H1 (cell line): ENCODE measurements at regions not wholly inside any gene's neighbourhood (a gene's known extent, or its start where the extent isn't known, plus 50 kb on each side); places are given as distances from the start of the nearest gene placed in this dataset.

Experiments
- CTCF ChIA-PET: fragments of 300-600 bp; sonication (Branson Sonifier 250); formaldehyde crosslinking; loops from one replicate; lab custom pipeline; 2021; ENCODE audit not compliant: partially characterized antibody; lab: Charles Lee
- POLR2A ChIA-PET: fragments of 300-600 bp; sonication (Branson Sonifier 250); formaldehyde crosslinking; loops from one replicate; lab custom pipeline; 2021; ENCODE audit warnings: inconsistent platforms; ENCODE audit not compliant: partially characterized antibody; lab: Charles Lee
- DNase-seq, 2 experiments: peaks; one replicate each; pipeline versions ENCODE4 v3.0.0 to v3.0.0-alpha.2; 2010 to 2022; ENCODE audit warnings: low spot score in 2 of 2, low read depth in 1 of 2, mixed read lengths in 1 of 2
- FAIRE-seq: peaks from 2 replicates; lab custom pipeline; 2011; peaks lifted over from hg19 to GRCh38; lab: Jason Lieb, UNC
- H2AFZ ChIP-seq: 2 replicates; pipeline ENCODE4 v1.8.1; 2012; ENCODE audit warnings: low read length, inconsistent platforms
- H2AK5ac ChIP-seq: 2 replicates; pipeline ENCODE4 v1.6.1; 2013; ENCODE audit warnings: low read depth, low read length
- H2BK120ac ChIP-seq: replicated peaks from 2 replicates; pipeline ENCODE3; 2013; ENCODE audit warnings: low read depth, low read length, inconsistent platforms
- H2BK12ac ChIP-seq: 2 replicates; pipeline ENCODE4 v1.6.1; 2013; ENCODE audit warnings: low read depth, low read length
- H2BK15ac ChIP-seq: 2 replicates; pipeline ENCODE4 v1.6.1; 2013; ENCODE audit warnings: low read length
- H2BK20ac ChIP-seq: 2 replicates; pipeline ENCODE4 v1.6.1; 2013; ENCODE audit warnings: low read length
- H2BK5ac ChIP-seq: 2 replicates; pipeline ENCODE4 v1.6.1; 2013; ENCODE audit warnings: low read depth, low read length
- H3K14ac ChIP-seq: 2 replicates; pipeline ENCODE4 v1.6.1; 2013; ENCODE audit warnings: inconsistent platforms; ENCODE audit not compliant: insufficient read length
- H3K18ac ChIP-seq: 2 replicates; pipeline ENCODE4 v1.6.1; 2013; ENCODE audit warnings: low read length; ENCODE audit errors: extremely low read depth
- H3K23ac ChIP-seq: 2 replicates; pipeline ENCODE4 v1.6.1; 2013; ENCODE audit warnings: inconsistent platforms; ENCODE audit not compliant: insufficient read length
- H3K23me2 ChIP-seq: 2 replicates; pipeline ENCODE4 v1.6.1; 2013; ENCODE audit warnings: low read depth, low read length
- H3K27ac ChIP-seq: 2 replicates; pipeline ENCODE4 v1.6.1; 2011; ENCODE audit warnings: low read depth, low read length, inconsistent platforms
- H3K27me3 ChIP-seq, 4 experiments: replicated peaks in 1 of 4; 1 replicate in 1 of 4; 2 replicates in 3 of 4; pipeline versions ENCODE4 v1.6.1 to v1.8.1; 2011 to 2013; ENCODE audit warnings: low read length in 3 of 4, mild to moderate bottlenecking in 3 of 4, inconsistent platforms in 2 of 4, mixed read lengths in 2 of 4, moderate library complexity in 1 of 4; ENCODE audit not compliant: control insufficient read depth in 3 of 4, insufficient read depth in 3 of 4; ENCODE audit errors: extremely low read depth in 1 of 4
- H3K36me3 ChIP-seq, 4 experiments: 2 replicates each; pipeline versions ENCODE4 v1.6.1 to v1.8.1; 2011 to 2013; ENCODE audit warnings: mild to moderate bottlenecking in 4 of 4, low read length in 3 of 4, moderate library complexity in 2 of 4, control low read depth in 1 of 4, inconsistent platforms in 1 of 4; ENCODE audit not compliant: insufficient read depth in 4 of 4, control insufficient read depth in 2 of 4
- H3K4ac ChIP-seq: replicated peaks from 2 replicates; pipeline ENCODE3; 2013; ENCODE audit warnings: low read length, low read depth, mixed read lengths, inconsistent platforms; ENCODE audit not compliant: insufficient read length
- H3K4me1 ChIP-seq, 4 experiments: replicated peaks in 1 of 4; 1 replicate in 1 of 4; 2 replicates in 3 of 4; pipeline versions ENCODE4 v1.6.1 to v1.8.1; 2011 to 2013; ENCODE audit warnings: low read length in 3 of 4, inconsistent platforms in 2 of 4, mixed read lengths in 1 of 4; ENCODE audit not compliant: insufficient read depth in 4 of 4, control insufficient read depth in 3 of 4
- H3K4me2 ChIP-seq, 2 experiments: 2 replicates each; pipeline versions ENCODE4 v1.6.1 to v1.8.1; 2011 to 2013; ENCODE audit warnings: low read depth in 2 of 2, low read length in 2 of 2, control low read depth in 1 of 2, inconsistent platforms in 1 of 2, mild to moderate bottlenecking in 1 of 2; ENCODE audit not compliant: insufficient read depth in 1 of 2
- H3K4me3 ChIP-seq, 4 experiments: fragments of 200-600, 300-600 bp in 1 of 4; sonication (generic), shearing (Covaris generic), sonication (Bioruptor Twin) in 1 of 4; 2 replicates each; pipeline versions ENCODE4 v1.5.1 to v1.8.1; 2011 to 2016; ENCODE audit warnings: low read length in 4 of 4, low read depth in 3 of 4, control low read depth in 2 of 4, inconsistent platforms in 2 of 4, mild to moderate bottlenecking in 2 of 4, mixed read lengths in 1 of 4, moderate library complexity in 1 of 4; ENCODE audit not compliant: insufficient read depth in 2 of 4; ENCODE audit errors: extremely low read depth in 1 of 4
- H3K56ac ChIP-seq: replicated peaks from 2 replicates; pipeline ENCODE3; 2013; ENCODE audit warnings: low read depth, mild to moderate bottlenecking, mixed read lengths, low read length, inconsistent platforms; ENCODE audit not compliant: insufficient read length
- H3K79me1 ChIP-seq: 2 replicates; pipeline ENCODE4 v1.6.1; 2013; ENCODE audit warnings: low read depth, low read length, control low read depth
- H3K79me2 ChIP-seq, 2 experiments: 2 replicates each; pipeline versions ENCODE4 v1.6.1 to v1.8.1; 2012 to 2013; ENCODE audit warnings: low read length in 2 of 2, mild to moderate bottlenecking in 2 of 2, inconsistent platforms in 1 of 2; ENCODE audit not compliant: insufficient read depth in 2 of 2, control insufficient read depth in 1 of 2
- H3K9ac ChIP-seq, 4 experiments: replicated peaks in 1 of 4; 1 replicate in 1 of 4; 2 replicates in 3 of 4; pipeline versions ENCODE4 v1.6.1 to v1.8.1; 2011 to 2013; ENCODE audit warnings: low read depth in 3 of 4, low read length in 3 of 4, control low read depth in 2 of 4, mild to moderate bottlenecking in 2 of 4, moderate library complexity in 2 of 4, inconsistent platforms in 1 of 4; ENCODE audit errors: extremely low read depth in 1 of 4
- H3K9me3 ChIP-seq, 2 experiments: 2 replicates each; pipeline versions ENCODE4 v1.6.1 to v1.8.1; 2012 to 2013; ENCODE audit warnings: mild to moderate bottlenecking in 2 of 2, moderate library complexity in 2 of 2, control low read depth in 1 of 2, inconsistent platforms in 1 of 2, low read depth in 1 of 2, low read length in 1 of 2, mixed read lengths in 1 of 2; ENCODE audit not compliant: insufficient read depth in 2 of 2
- H4K20me1 ChIP-seq, 2 experiments: replicated peaks in 1 of 2; 2 replicates each; pipeline versions ENCODE3 to v1.8.1; 2011 to 2013; ENCODE audit warnings: inconsistent platforms in 2 of 2, low read length in 2 of 2, mild to moderate bottlenecking in 1 of 2; ENCODE audit not compliant: insufficient read depth in 2 of 2, control insufficient read depth in 1 of 2
- H4K5ac ChIP-seq: 2 replicates; pipeline ENCODE4 v1.6.1; 2013; ENCODE audit warnings: low read length, low read depth, mixed read lengths, inconsistent platforms; ENCODE audit not compliant: insufficient read length
- H4K8ac ChIP-seq: 2 replicates; pipeline ENCODE4 v1.8.0; 2013; ENCODE audit warnings: mild to moderate bottlenecking, moderate library complexity, low read length, inconsistent platforms; ENCODE audit not compliant: insufficient read depth; ENCODE audit errors: extremely low read depth
- H4K91ac ChIP-seq: replicated peaks from 2 replicates; pipeline ENCODE3; 2013; ENCODE audit warnings: low read length, mixed read lengths, inconsistent platforms; ENCODE audit not compliant: insufficient read length
- BRCA1 ChIP-seq: IDR thresholded peaks from 2 replicates; pipeline ENCODE4 v1.6.1; 2012; ENCODE audit warnings: low read depth, low read length, improper control_type of control experiment
- CBX8 ChIP-seq: fragments of 300-800, 300-1000 bp; sonication (generic); IDR thresholded peaks from 2 replicates; pipeline ENCODE4 v1.7.1; 2016; ENCODE audit warnings: low read depth, low read length, borderline replicate concordance
- CHD1 ChIP-seq: IDR thresholded peaks from 2 replicates; pipeline ENCODE4 v1.6.1; 2012; ENCODE audit warnings: low read depth, low read length, improper control_type of control experiment
- CHD2 ChIP-seq: IDR thresholded peaks from 2 replicates; pipeline ENCODE4 v1.6.1; 2012; ENCODE audit warnings: low read length, improper control_type of control experiment
- GABPA ChIP-seq: IDR thresholded peaks from 2 replicates; pipeline ENCODE4 v1.6.1; 2011; ENCODE audit warnings: mild to moderate bottlenecking, low read length, moderate library complexity, borderline replicate concordance; ENCODE audit not compliant: insufficient read depth
- KDM4A ChIP-seq: IDR thresholded peaks from one replicate; pipeline ENCODE4 v1.7.1; 2012; ENCODE audit warnings: low read depth, mild to moderate bottlenecking, moderate library complexity, low read length, inconsistent platforms; ENCODE audit not compliant: severe bottlenecking
- PHF8 ChIP-seq: fragments of 200-600 bp; sonication (generic); conservative IDR thresholded peaks from 2 replicates; pipeline ENCODE4 v1.7.1; 2012; ENCODE audit warnings: low read depth, mild to moderate bottlenecking, inconsistent platforms, low read length, moderate library complexity
- POLR2AphosphoS5 ChIP-seq: IDR thresholded peaks from 2 replicates; pipeline ENCODE4 v1.6.1; 2011; ENCODE audit warnings: low read depth, low read length
- RXRA ChIP-seq: IDR thresholded peaks from 2 replicates; pipeline ENCODE4 v1.6.1; 2011; ENCODE audit warnings: low read depth, mild to moderate bottlenecking, low read length, moderate library complexity; ENCODE audit not compliant: insufficient read depth
- SIN3A ChIP-seq, 2 experiments: IDR thresholded peaks in 1 of 2; conservative IDR thresholded peaks in 1 of 2; 2 replicates each; pipeline ENCODE4 v1.6.1; 2011 to 2012; ENCODE audit warnings: low read length in 2 of 2, improper control_type of control experiment in 1 of 2, low read depth in 1 of 2, mild to moderate bottlenecking in 1 of 2
- SUZ12 ChIP-seq: fragments of 200-600 bp; sonication (generic); IDR thresholded peaks from 2 replicates; pipeline ENCODE4 v1.6.1; 2012; ENCODE audit warnings: mild to moderate bottlenecking, inconsistent platforms, low read length, moderate library complexity, mixed read lengths
- TCF12 ChIP-seq: IDR thresholded peaks from 2 replicates; pipeline ENCODE4 v1.6.1; 2011; ENCODE audit warnings: low read depth, mild to moderate bottlenecking, low read length
- WGBS, 2 experiments: shearing (Covaris generic) in 1 of 2; methylation state at CpG; one replicate each; pipeline versions ENCODE4 v1.1.6 to v1.1.7; 2013 to 2015; ENCODE audit warnings: low lambda C conversion rate in 2 of 2, mixed read lengths in 2 of 2, inconsistent platforms in 1 of 2, low coverage in 1 of 2, missing lambda C conversion rate in 1 of 2; ENCODE audit not compliant: insufficient replicate concordance in 2 of 2, insufficient coverage in 1 of 2, insufficient read length in 1 of 2; ENCODE audit errors: extremely low coverage in 1 of 2, missing lambda C conversion rate in 1 of 2; 5-methylcytosine and 5-hydroxymethylcytosine counted together

DNA sequence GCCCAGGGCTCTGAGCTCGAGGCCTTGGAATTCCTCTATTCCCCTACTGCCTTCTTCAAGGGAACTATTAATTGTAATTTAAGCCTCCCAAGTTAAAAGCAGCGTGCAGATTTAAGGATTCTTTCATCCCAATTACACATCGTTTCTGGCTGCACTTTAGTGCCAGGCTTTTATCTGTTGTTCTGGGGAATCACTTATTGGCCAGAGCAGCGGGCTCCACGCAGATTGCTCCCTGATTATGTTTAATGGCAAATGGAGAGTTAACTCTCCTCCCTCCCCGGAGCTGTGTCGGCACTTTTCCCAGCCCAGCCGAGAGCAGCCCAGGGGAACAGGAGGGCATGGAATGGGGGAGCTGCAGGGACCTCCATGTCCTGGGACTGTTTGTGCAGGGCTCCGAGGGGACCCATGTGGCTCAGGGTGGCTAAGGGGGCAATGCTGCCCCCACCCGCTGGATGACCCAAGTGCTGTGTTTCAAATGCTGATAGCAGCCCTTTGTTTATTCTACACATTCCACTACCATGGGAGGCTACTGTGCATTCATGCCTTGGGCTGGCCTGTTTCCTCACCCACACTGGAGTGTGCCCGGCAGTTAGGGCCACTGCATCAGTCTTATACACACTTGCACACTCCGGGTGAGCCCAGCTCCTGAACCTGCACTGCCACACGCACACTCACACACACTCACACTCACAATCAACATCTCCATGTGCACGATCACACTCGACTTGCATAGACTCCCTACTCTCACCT lies 93.3 kb upstream of the POU3F1 start:
- H3K4me2 ChIP-seq, result peak overlapping the region; percentile 54 to 57
- CTCF ChIA-PET, result interaction anchor here (0.8 to 3.2 kb wide), 13 partner anchors 10 to 360 kb away, joined by 3 to 30 read pairs (median 4); no protein-coding TSS in a partner anchor
- H2BK15ac ChIP-seq, result peak overlapping the region; percentile 98
- H4K8ac ChIP-seq, result no peak overlapping the region
- H4K20me1 ChIP-seq, result no peaks in the 10 kb centered on the region
- peak overlapping the region; percentile 73 for H3K4ac ChIP-seq
- peak overlapping the region; percentile 65 for H2BK20ac ChIP-seq
- FAIRE-seq (peak; percentile 72), DNase-seq (peak in 1 of 2 experiments; percentile 39)
- H2AK5ac ChIP-seq, result peak overlapping the region; percentile 89
- peak overlapping the region; percentile 95; the same call in 1 of the 2 replicates for H2BK12ac ChIP-seq
- no peak overlapping the region; a peak in 1 of 8 replicates for H3K4me3 ChIP-seq
- H3K79me1 ChIP-seq, result no peaks in the 10 kb centered on the region
- whole genome bisulfite sequencing, 2 experiments, result 58% methylated on average over 15 of the region's 15 CpGs; no CpG with 5 or more reads in 1 of the 2 experiments
- H2AFZ ChIP-seq, result 0 out of 2 replicates have a peak overlapping the region, but pooled peaks have one; percentile 5
- peak overlapping the region; percentile 77 for H4K91ac ChIP-seq
- no peak overlapping the region for H3K27ac ChIP-seq
- H3K56ac ChIP-seq, result no peak overlapping the region
- H3K27me3 ChIP-seq, result peaks cover 2 to 12% (median 7%) of the 10 kb centered on the region in 4 experiments; a peak in 6 of 7 replicates
- no peaks in the 10 kb centered on the region for H3K36me3 ChIP-seq
- H2BK120ac ChIP-seq, result peak overlapping the region; percentile 41
- H2BK5ac ChIP-seq, result peak overlapping the region; percentile 67; the same call in 1 of the 2 replicates
- H4K5ac ChIP-seq, result peak overlapping the region; percentile 63
- H3K18ac ChIP-seq, result peak overlapping the region; percentile 76
- no peak overlapping the region; a peak in 1 of 7 replicates for H3K9ac ChIP-seq
- POLR2A ChIA-PET, result interaction anchor here (0.7 to 2.1 kb wide), 6 partner anchors 9 to 292 kb away, joined by 3 to 12 read pairs (median 4); no protein-coding TSS in a partner anchor
- no peak overlapping the region for H3K23ac ChIP-seq
- no peaks in the 10 kb centered on the region for H3K9me3 ChIP-seq
- peaks cover 17 to 42% (median 28%) of the 10 kb centered on the region in 4 experiments for H3K4me1 ChIP-seq
- no peak overlapping the region for H3K14ac ChIP-seq
- H3K23me2 ChIP-seq, result peaks cover 2% of the 10 kb centered on the region; the same call in 1 of the 2 replicates
- no peaks in the 10 kb centered on the region for H3K79me2 ChIP-seq
- TF ChIP-seq BRCA1 (no peak), SUZ12 (no peak), PHF8 (no peak), KDM4A (no peak), CHD1 (no peak), RXRA (no peak), SIN3A (conservative IDR thresholded peaks at IDR 0.05 in 1 of 2, IDR thresholded peaks at IDR 0.05 in 1 of 2; ENCODE audit: low read depth in 1 of 2, low read length in 2 of 2) (no peak), TCF12 (no peak), CBX8 (no peak), GABPA (no peak), CHD2 (no peak), POLR2AphosphoS5 (no peak)
